ENCODE measurements at regions not wholly inside any gene's neighbourhood (a gene's known extent, or its start where the extent isn't known, plus 50 kb on each side); places are given as distances from the start of the nearest gene placed in this dataset.

GRCh38 chr17:77266891-77267341 lies 126.1 kb downstream of the SEC14L1 start:
- no peak overlapping the region for H2BK5ac ChIP-seq (ENCODE audit: low read depth, low read length)
- no peak overlapping the region for H2BK15ac ChIP-seq (ENCODE audit: low read length)
- H2BK12ac ChIP-seq (ENCODE audit: low read depth, low read length): no peak overlapping the region
- H3K9ac ChIP-seq (replicated peaks in 1 of 4; ENCODE audit: extremely low read depth in 1 of 4, low read depth in 3 of 4, low read length in 3 of 4): no peak overlapping the region
- H3K56ac ChIP-seq (replicated peaks; ENCODE audit: insufficient read length, low read depth, low read length): no peak overlapping the region
- DNase-seq (ENCODE audit: low read depth in 1 of 2, low spot score in 2 of 2) (peak in 1 of 2 experiments; percentile 83), FAIRE-seq (peak; percentile 80)
- 58% methylated on average over 13 of the region's 13 CpGs; no CpG with 5 or more reads in 1 of the 2 experiments for WGBS, 2 experiments (ENCODE audit: extremely low coverage in 1 of 2, insufficient coverage in 1 of 2, insufficient read length in 1 of 2, insufficient replicate concordance in 2 of 2, low coverage in 1 of 2, low lambda C conversion rate in 2 of 2, missing lambda C conversion rate in 1 of 2)
- H2AK5ac ChIP-seq (ENCODE audit: low read depth, low read length): no peak overlapping the region
- H3K4me3 ChIP-seq (ENCODE audit: extremely low read depth in 1 of 4, insufficient read depth in 2 of 4, low read depth in 3 of 4, low read length in 4 of 4): no peak overlapping the region
- no peak overlapping the region for H3K4ac ChIP-seq (replicated peaks; ENCODE audit: insufficient read length, low read depth, low read length)
- ChIA-PET CTCF (ENCODE audit: partially characterized antibody) (interaction anchor here (0.6 to 1.8 kb wide), 12 partner anchors 12 to 782 kb away, joined by 3 to 12 read pairs (median 4); no protein-coding TSS in a partner anchor), POLR2A (ENCODE audit: partially characterized antibody) (interaction anchor here (1.4 kb wide), 1 partner anchor 178 kb away, joined by 4 read pairs; no protein-coding TSS in a partner anchor)
- peaks cover 0 to 11% (median 4%) of the 10 kb centered on the region in 4 experiments; a peak in 3 of 7 replicates for H3K4me1 ChIP-seq (replicated peaks in 1 of 4; ENCODE audit: control insufficient read depth in 3 of 4, insufficient read depth in 4 of 4, low read length in 3 of 4)
- H4K5ac ChIP-seq (ENCODE audit: insufficient read length, low read depth, low read length): no peak overlapping the region
- H3K4me2 ChIP-seq (ENCODE audit: insufficient read depth in 1 of 2, low read depth in 2 of 2, low read length in 2 of 2): no peak overlapping the region
- H2BK120ac ChIP-seq (replicated peaks; ENCODE audit: low read depth, low read length): no peak overlapping the region
- no peaks in the 10 kb centered on the region for H3K23me2 ChIP-seq (ENCODE audit: low read depth, low read length)
- H4K20me1 ChIP-seq (replicated peaks in 1 of 2; ENCODE audit: control insufficient read depth in 1 of 2, insufficient read depth in 2 of 2, low read length in 2 of 2): no peaks in the 10 kb centered on the region
- H3K79me1 ChIP-seq (ENCODE audit: low read depth, low read length): no peaks in the 10 kb centered on the region
- H3K14ac ChIP-seq (ENCODE audit: insufficient read length): no peak overlapping the region
- peak overlapping the region; percentile 44; the same call in 1 of the 2 replicates for H3K18ac ChIP-seq (ENCODE audit: extremely low read depth, low read length)
- H3K36me3 ChIP-seq (ENCODE audit: control insufficient read depth in 2 of 4, insufficient read depth in 4 of 4, low read length in 3 of 4): no peaks in the 10 kb centered on the region
- H3K27me3 ChIP-seq (replicated peaks in 1 of 4; ENCODE audit: control insufficient read depth in 3 of 4, extremely low read depth in 1 of 4, insufficient read depth in 3 of 4, low read length in 3 of 4): no peaks in the 10 kb centered on the region
- no peak overlapping the region for H2AFZ ChIP-seq (ENCODE audit: low read length)
- no peak overlapping the region for H4K8ac ChIP-seq (ENCODE audit: extremely low read depth, insufficient read depth, low read length)
- H3K23ac ChIP-seq (ENCODE audit: insufficient read length): no peak overlapping the region
- H2BK20ac ChIP-seq (ENCODE audit: low read length): no peak overlapping the region
- H3K9me3 ChIP-seq (ENCODE audit: insufficient read depth in 2 of 2, low read depth in 1 of 2, low read length in 1 of 2): no peaks in the 10 kb centered on the region
- H3K27ac ChIP-seq (ENCODE audit: low read depth, low read length): no peak overlapping the region
- H3K79me2 ChIP-seq (ENCODE audit: control insufficient read depth in 1 of 2, insufficient read depth in 2 of 2, low read length in 2 of 2): no peaks in the 10 kb centered on the region
- H4K91ac ChIP-seq (replicated peaks; ENCODE audit: insufficient read length, low read length): no peak overlapping the region
- TF ChIP-seq USF2 (IDR thresholded peaks at IDR 0.05; ENCODE audit: low read length) (no peak), CTCF (IDR thresholded peaks at IDR 0.05; ENCODE audit: control extremely low read depth in 1 of 3, insufficient read depth in 1 of 3, low read depth in 1 of 3, low read length in 3 of 3) (peak; percentile 85 to 95 (median 94)), GABPA (IDR thresholded peaks at IDR 0.05; ENCODE audit: borderline replicate concordance, insufficient read depth, low read length) (no peak; the same call in 1 of the 2 replicates), HDAC6 (IDR thresholded peaks at IDR 0.05; ENCODE audit: low read depth, low read length) (no peak), ATF2 (IDR thresholded peaks at IDR 0.05; ENCODE audit: low read length) (no peak), SIRT6 (IDR thresholded peaks at IDR 0.05; ENCODE audit: low read length) (no peak), RAD21 (IDR thresholded peaks at IDR 0.05 in 1 of 2, conservative IDR thresholded peaks at IDR 0.05 in 1 of 2; ENCODE audit: low read depth in 2 of 2, low read length in 2 of 2) (peak; percentile 52 to 60), TAF1 (IDR thresholded peaks at IDR 0.05; ENCODE audit: low read depth, low read length) (no peak)
